ENCODE measurements at regions not wholly inside any gene's neighbourhood (a gene's known extent, or its start where the extent isn't known, plus 50 kb on each side); places are given as distances from the start of the nearest gene placed in this dataset.
A peak's percentile ranks its signal among the peaks of the same experiment; 100 is the strongest.
"Not testable (repeated sequence)": the region's sequence is repeated elsewhere in the genome, so short reads cannot be mapped to it uniquely, and the experiment has no call there.

GRCh38 chr1:232319072-232319471 is 310.9 kb downstream of the SIPA1L2 start:
- no peak for TF ChIP-seq CTCF (IDR thresholded peaks at IDR 0.05)
- H3K4me3 ChIP-seq: no peak overlapping the region
- ATAC-seq: peak; percentile 90 to 97 (median 95)
- WGBS, 2 donors: 40 to 54% methylated on average over 10 of the region's 10 CpGs
- intact Hi-C loops (cut with DNase I): loop anchor here in 4 of 10 donors (2.0 to 10.0 kb wide), 5 partner anchors 106 to 457 kb away; no protein-coding TSS in a partner anchor
- no peaks in the 10 kb centered on the region for H3K27me3 ChIP-seq
- H3K27ac ChIP-seq: peak overlapping the region; percentile 25 to 89 (median 78)
- DNase-seq: peak; percentile 83 to 85
- peaks cover 0 to 30% (median 3%) of the 10 kb centered on the region in 9 donors for H3K4me1 ChIP-seq
- peaks cover 0 to 10% (median 0%) of the 10 kb centered on the region in 11 donors for H3K9me3 ChIP-seq
- no peaks in the 10 kb centered on the region for H3K36me3 ChIP-seq

- H3K27ac ChIP-seq: peak overlapping the region in 6 of 10 donors; percentile 76 to 85 (median 80)
- intact Hi-C loops (cut with DNase I): loop anchor here in 4 of 10 donors (2.0 to 10.0 kb wide), 5 partner anchors 107 to 456 kb away; no protein-coding TSS in a partner anchor
- H3K36me3 ChIP-seq: no peaks in the 10 kb centered on the region
- no peak for TF ChIP-seq CTCF (IDR thresholded peaks at IDR 0.05)
- DNase-seq (no peak), ATAC-seq (no peak)
- H3K27me3 ChIP-seq: no peaks in the 10 kb centered on the region
- H3K4me3 ChIP-seq: no peak overlapping the region
- peaks cover 0 to 17% (median 0%) of the 10 kb centered on the region in 11 donors for H3K9me3 ChIP-seq
- 98% methylated on average over 2 of the region's 2 CpGs for WGBS, 2 donors
- H3K4me1 ChIP-seq: peaks cover 0 to 30% (median 3%) of the 10 kb centered on the region in 9 donors
These were observed 311.8 kb downstream of the SIPA1L2 start for GRCh38 chr1:232318143-232318542.

- peaks cover 0 to 30% (median 3%) of the 10 kb centered on the region in 9 donors for H3K4me1 ChIP-seq
- intact Hi-C loops (cut with DNase I): loop anchor here in 4 of 10 donors (5.0 to 10.0 kb wide), 4 partner anchors 107 to 455 kb away; no protein-coding TSS in a partner anchor
- no peaks in the 10 kb centered on the region for H3K36me3 ChIP-seq
- no peak for ATAC-seq
- H3K27ac ChIP-seq: peak overlapping the region in 1 of 10 donors; percentile 10
- TF ChIP-seq CTCF (IDR thresholded peaks at IDR 0.05): no peak
- no peak overlapping the region for H3K4me3 ChIP-seq
- no peaks in the 10 kb centered on the region for H3K27me3 ChIP-seq
- no peak for DNase-seq
- H3K9me3 ChIP-seq: peaks cover 0 to 20% (median 0%) of the 10 kb centered on the region in 11 donors
- 100% methylated on average over 1 of the region's 1 CpG for WGBS, 2 donors
These were observed 312.6 kb downstream of the SIPA1L2 start for GRCh38 chr1:232317350-232317749.

- no peak overlapping the region for H3K4me3 ChIP-seq
- H3K27ac ChIP-seq: peak overlapping the region in 1 of 10 donors; percentile 10
- peaks cover 0 to 20% (median 0%) of the 10 kb centered on the region in 11 donors for H3K9me3 ChIP-seq
- intact Hi-C loops (cut with DNase I): loop anchor here in 4 of 10 donors (5.0 to 10.0 kb wide), 4 partner anchors 108 to 455 kb away; no protein-coding TSS in a partner anchor
- no peaks in the 10 kb centered on the region for H3K27me3 ChIP-seq
- no peaks in the 10 kb centered on the region for H3K36me3 ChIP-seq
- DNase-seq: no peak
- no peak for ATAC-seq
- TF ChIP-seq CTCF (IDR thresholded peaks at IDR 0.05): no peak
- peaks cover 0 to 30% (median 3%) of the 10 kb centered on the region in 9 donors for H3K4me1 ChIP-seq
These were observed 313.1 kb downstream of the SIPA1L2 start for GRCh38 chr1:232316864-232317263.

GRCh38 chr1:232313876-232314275 is 316.1 kb downstream of the SIPA1L2 start:
- Histone ChIP-seq H3K4me1 (peaks cover 0 to 11% (median 0%) of the 10 kb centered on the region in 9 donors), H3K9me3 (peaks cover 0 to 20% (median 0%) of the 10 kb centered on the region in 11 donors)
- H3K27me3 ChIP-seq, ATAC-seq, DNase-seq, H3K27ac ChIP-seq, H3K36me3 ChIP-seq, H3K4me3 ChIP-seq: not testable (repeated sequence)
- WGBS, 2 donors: 91 to 96% methylated on average over 15 of the region's 15 CpGs
- intact Hi-C loops (cut with DNase I): loop anchor here in 3 of 10 donors (10.0 kb wide), 3 partner anchors 111 to 449 kb away; no protein-coding TSS in a partner anchor
